Activated CD8-positive, alpha-beta memory T cell treated with anti-CD3 and anti-CD28 coated beads for 48 hours (primary cell): ENCODE measurements at regions not wholly inside any gene's neighbourhood (a gene's known extent, or its start where the extent isn't known, plus 50 kb on each side); places are given as distances from the start of the nearest gene placed in this dataset.

Experiments used
- DNase-seq, 3 experiments: peaks; one replicate each; pipeline ENCODE4 v3.0.0-alpha.2; 2020; ENCODE audit warnings: low read depth in 2 of 3, low spot score in 2 of 3

GRCh38 chr10:28952523-28952922, 275.2 kb downstream of the BAMBI start:
- DNase-seq: no peak

DNA sequence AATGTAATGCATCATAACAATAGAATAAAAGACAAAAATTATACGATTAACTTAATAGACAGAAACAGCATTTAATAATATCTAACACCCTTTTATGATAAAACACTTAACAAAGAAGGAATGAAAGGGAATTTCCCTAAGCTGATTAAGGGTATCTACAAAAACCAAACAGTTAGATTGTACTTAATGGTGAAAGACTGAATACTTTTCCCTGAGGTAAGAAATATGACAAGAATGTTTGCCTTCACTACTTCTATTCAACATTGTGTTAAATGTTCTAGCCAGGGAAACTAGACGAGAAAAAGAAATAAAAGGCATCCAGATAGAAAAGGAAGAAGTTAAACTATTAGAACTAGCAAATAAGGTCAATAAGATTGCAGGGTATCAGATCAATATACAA, 276.9 kb downstream of the BAMBI start:
- no peak for DNase-seq

- no peak for DNase-seq
Measured at GRCh38 chr10:28958468-28958867, 281.1 kb downstream of the BAMBI start.

- no peak for DNase-seq
Measured at GRCh38 chr10:28959850-28960501, 282.7 kb downstream of the BAMBI start.

- no peak for DNase-seq
Measured at GRCh38 chr10:28962768-28963167, 285.4 kb downstream of the BAMBI start.

DNA sequence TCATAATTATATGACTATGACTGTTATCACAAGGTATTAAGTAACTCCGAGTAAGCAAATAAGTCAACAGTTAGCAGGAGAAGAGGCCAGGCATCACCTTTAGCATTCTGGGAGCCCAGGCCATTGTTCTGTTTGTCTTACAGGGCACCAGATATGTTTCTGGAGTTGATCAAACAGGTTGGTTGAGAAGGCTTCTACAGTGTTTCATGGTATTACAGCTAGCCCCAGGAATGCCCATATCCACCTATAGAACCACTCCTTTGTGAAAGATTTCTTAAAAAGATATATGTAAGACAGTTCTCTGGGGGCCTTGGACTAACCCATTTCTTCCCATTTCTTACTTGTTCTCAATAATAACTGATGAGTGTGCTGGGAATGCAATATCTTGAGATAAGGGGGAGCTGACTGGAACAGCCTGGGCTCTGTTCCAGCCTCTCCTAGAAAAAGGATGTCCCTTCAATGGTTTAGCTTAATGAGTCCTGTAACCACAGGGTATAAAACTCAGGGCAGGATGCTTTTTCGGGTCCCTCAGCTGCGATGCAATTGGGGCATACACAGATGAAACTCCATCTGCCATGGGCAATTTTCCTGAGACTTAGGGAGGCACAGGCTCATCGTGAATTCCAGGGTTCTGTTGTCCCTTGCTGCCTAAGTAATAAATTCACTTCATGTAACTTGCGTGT, 286.4 kb downstream of the BAMBI start:
- DNase-seq: no peak

- DNase-seq: no peak
Measured at GRCh38 chr10:28965937-28966336, 288.6 kb downstream of the BAMBI start.

DNA sequence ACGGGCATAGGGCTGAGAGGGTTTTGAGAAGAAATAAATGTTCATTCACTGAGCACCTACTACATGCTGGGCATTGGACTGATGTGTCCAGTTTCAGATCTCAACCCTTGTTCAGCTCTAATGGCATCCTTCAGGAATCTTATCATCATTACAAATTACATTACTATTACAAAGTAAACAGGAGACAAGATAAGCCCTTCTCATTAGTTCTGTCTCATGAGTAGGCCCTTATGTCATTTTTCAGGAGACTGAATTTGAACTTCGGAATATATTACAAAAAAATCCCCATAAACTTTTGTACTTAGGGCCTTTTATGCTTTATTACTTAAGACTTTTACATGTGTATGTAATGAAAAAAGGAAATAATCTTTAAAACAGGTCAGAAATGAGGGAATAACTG, 289.7 kb downstream of the BAMBI start:
- no peak for DNase-seq

GRCh38 chr10:28969413-28969812, 292.1 kb downstream of the BAMBI start:
- DNase-seq: no peak

- DNase-seq: no peak
Measured at GRCh38 chr10:28970231-28970630, 292.9 kb downstream of the BAMBI start.

GRCh38 chr10:28971255-28971654, 293.9 kb downstream of the BAMBI start:
- no peak for DNase-seq

DNA sequence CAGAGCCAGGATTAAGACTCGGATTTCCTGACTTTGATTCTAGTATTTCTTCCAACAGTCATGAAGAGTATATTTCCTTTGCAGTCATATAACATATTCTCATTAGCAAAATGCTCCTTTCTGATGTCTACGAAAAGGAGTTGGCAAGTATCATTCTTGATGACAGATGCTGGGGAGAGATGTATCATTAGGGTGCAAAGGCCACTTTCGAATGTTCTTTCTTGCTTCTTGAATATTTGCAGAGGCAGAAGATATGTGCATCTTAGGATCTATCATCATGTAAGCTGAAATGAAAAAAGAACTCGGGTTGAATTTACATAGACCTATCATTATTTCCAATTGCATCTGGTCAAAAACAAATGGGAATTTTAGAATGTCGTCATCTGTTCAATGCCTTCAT, 294.4 kb downstream of the BAMBI start:
- DNase-seq: no peak

GRCh38 chr10:28973309-28973972, 296.1 kb downstream of the BAMBI start:
- DNase-seq: no peak

GRCh38 chr10:28975891-28976531, 298.7 kb downstream of the BAMBI start:
- no peak for DNase-seq

DNA sequence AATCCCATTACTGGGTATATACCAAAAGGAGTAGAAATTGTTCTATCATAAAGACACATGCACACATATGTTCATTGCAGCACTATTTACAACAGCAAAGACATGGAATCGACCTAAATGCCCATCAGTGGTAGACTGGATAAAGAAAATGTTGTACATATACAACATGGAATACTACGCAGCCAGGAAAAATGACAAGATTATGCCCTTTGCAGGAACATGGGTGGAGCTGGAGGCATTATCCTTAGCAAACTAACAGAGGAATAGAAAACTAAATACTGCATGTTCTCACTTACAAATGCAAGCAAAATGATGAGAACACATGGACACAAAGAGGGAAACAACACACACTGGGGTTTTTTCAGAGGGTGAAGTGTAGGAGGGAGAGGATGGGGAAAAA, 300.2 kb downstream of the BAMBI start:
- no peak for DNase-seq

DNA sequence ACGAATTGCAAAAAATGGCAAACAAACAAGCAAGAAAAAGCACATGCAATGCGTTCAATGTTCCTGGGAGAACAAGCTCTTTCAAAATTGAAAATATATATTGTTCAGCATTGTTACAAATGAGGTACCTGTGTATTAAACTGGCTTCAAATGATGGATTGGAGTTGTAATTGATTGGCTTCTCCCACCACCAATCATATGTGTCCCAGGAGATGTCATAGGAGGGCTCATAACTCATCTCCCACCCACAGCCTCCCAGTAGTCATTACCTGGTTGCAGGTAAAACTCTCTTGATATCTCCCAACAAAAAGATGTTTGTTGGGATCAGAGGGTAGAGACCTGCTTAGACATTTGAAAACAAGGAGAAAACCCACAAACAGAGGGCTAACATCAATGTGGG, 302.9 kb downstream of the BAMBI start:
- no peak for DNase-seq

GRCh38 chr10:28981007-28981406, 303.7 kb downstream of the BAMBI start:
- no peak for DNase-seq

GRCh38 chr10:28982974-28983373, 305.7 kb downstream of the BAMBI start:
- DNase-seq: no peak

GRCh38 chr10:28983799-28984198, 305.1 kb upstream of the LYZL1 start:
- no peak for DNase-seq

GRCh38 chr10:28984431-28984830, 304.4 kb upstream of the LYZL1 start:
- DNase-seq: no peak

DNA sequence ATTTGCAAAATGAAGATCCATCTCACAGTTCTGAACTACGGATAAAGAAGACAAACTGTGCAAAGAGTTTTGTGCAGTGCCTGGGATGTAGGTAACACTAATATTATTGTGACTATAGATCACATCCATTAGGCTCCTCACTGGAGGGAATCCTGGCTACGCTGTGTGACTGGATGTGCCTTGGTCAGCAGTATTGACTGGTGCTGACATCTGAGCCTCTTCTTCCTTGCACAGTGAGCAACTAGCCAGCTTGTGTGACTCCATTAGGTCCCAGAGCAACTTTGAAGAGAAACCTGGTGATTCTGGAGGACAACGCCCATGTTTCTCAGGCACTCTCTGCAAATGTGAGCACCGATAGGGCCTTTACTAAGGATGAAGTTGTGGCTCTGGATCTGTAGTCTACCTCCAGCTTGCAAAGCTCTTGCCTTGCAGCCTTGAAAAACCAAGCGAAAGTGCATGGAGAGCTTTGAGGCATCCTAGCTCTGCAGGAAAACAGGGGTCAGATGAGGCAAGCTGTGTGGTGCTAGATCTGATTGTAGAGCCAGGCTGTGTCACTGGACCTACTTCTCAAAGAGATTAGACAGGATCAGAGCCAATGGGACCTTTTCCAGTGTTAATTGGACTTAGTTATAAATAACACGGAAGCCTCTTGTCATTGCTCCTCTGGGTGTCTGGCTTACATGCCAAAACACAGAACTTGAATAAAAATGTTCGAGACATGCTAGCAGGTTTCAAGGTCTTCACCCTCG, 303.6 kb upstream of the LYZL1 start:
- no peak for DNase-seq
